ENCODE measurements at regions not wholly inside any gene's neighbourhood (a gene's known extent, or its start where the extent isn't known, plus 50 kb on each side); places are given as distances from the start of the nearest gene placed in this dataset.

- TF ChIP-seq CTCF (conservative IDR thresholded peaks at IDR 0.05 in 1 of 2, IDR thresholded peaks at IDR 0.05 in 1 of 2; ENCODE audit: low read depth in 1 of 2, low read length in 2 of 2): no peak
- TF ChIP-seq EZH2 (IDR thresholded peaks at IDR 0.05; ENCODE audit: low read length, missing control alignments): no peak
Measured at GRCh38 chrX:144586756-144587155, 660.5 kb upstream of the SPANXN1 start.

All from fibroblast of lung (primary cell).